ENCODE measurements at regions not wholly inside any gene's neighbourhood (a gene's known extent, or its start where the extent isn't known, plus 50 kb on each side); places are given as distances from the start of the nearest gene placed in this dataset.
"Not testable (repeated sequence)": the region's sequence is repeated elsewhere in the genome, so short reads cannot be mapped to it uniquely, and the experiment has no call there.

GRCh38 chr14:30277268-30277667 lies 281.7 kb upstream of the G2E3 start:
- Histone ChIP-seq H3K9me3 (no peaks in the 10 kb centered on the region), H3K36me3 (no peaks in the 10 kb centered on the region), H3K27ac (no peak overlapping the region), H3K27me3 (no peaks in the 10 kb centered on the region), H3K4me1 (no peaks in the 10 kb centered on the region), H3K4me3 (no peak overlapping the region)
- ATAC-seq (no peak), DNase-seq (no peak)
- TF ChIP-seq CTCF (IDR thresholded peaks at IDR 0.05): no peak
- intact Hi-C loops (cut with DNase I): no loop called here

- ATAC-seq; H3K9me3 ChIP-seq; H3K27ac ChIP-seq; H3K4me1 ChIP-seq; DNase-seq; intact Hi-C loops (cut with DNase I); H3K4me3 ChIP-seq; H3K27me3 ChIP-seq; H3K36me3 ChIP-seq: not testable (repeated sequence)
Measured at GRCh38 chr14:30278856-30279255, 280.1 kb upstream of the G2E3 start.

- no peaks in the 10 kb centered on the region for H3K4me1 ChIP-seq
- peak in 1 of 4 donors; percentile 25 for DNase-seq
- H3K36me3 ChIP-seq: no peaks in the 10 kb centered on the region
- no peak overlapping the region for H3K27ac ChIP-seq
- H3K4me3 ChIP-seq: no peak overlapping the region
- H3K27me3 ChIP-seq: no peaks in the 10 kb centered on the region
- ATAC-seq: peak; percentile 83
- no peaks in the 10 kb centered on the region for H3K9me3 ChIP-seq
- TF ChIP-seq CTCF (IDR thresholded peaks at IDR 0.05): peak; percentile 43 to 72
- intact Hi-C loops (cut with DNase I): no loop called here
Measured at GRCh38 chr14:30283822-30284446, 275.0 kb upstream of the G2E3 start.

- Histone ChIP-seq H3K4me3 (no peak overlapping the region), H3K4me1 (no peaks in the 10 kb centered on the region), H3K36me3 (no peaks in the 10 kb centered on the region), H3K9me3 (no peaks in the 10 kb centered on the region), H3K27me3 (no peaks in the 10 kb centered on the region), H3K27ac (no peak overlapping the region)
- ATAC-seq (no peak), DNase-seq (no peak)
- TF ChIP-seq CTCF (IDR thresholded peaks at IDR 0.05): no peak
- intact Hi-C loops (cut with DNase I): no loop called here
Measured at GRCh38 chr14:30284808-30285207, 274.1 kb upstream of the G2E3 start.

GRCh38 chr14:30287579-30288445 lies 271.1 kb upstream of the G2E3 start:
- Histone ChIP-seq H3K4me3 (no peak overlapping the region), H3K36me3 (no peaks in the 10 kb centered on the region), H3K4me1 (no peaks in the 10 kb centered on the region), H3K9me3 (no peaks in the 10 kb centered on the region), H3K27ac (no peak overlapping the region), H3K27me3 (no peaks in the 10 kb centered on the region)
- intact Hi-C loops (cut with DNase I): no loop called here
- DNase-seq (no peak), ATAC-seq (no peak)
- TF ChIP-seq CTCF (IDR thresholded peaks at IDR 0.05): no peak

All from left lung (tissue), 4 donors.